ENCODE measurements at regions not wholly inside any gene's neighbourhood (a gene's known extent, or its start where the extent isn't known, plus 50 kb on each side); places are given as distances from the start of the nearest gene placed in this dataset.
"Not testable (repeated sequence)": the region's sequence is repeated elsewhere in the genome, so short reads cannot be mapped to it uniquely, and the experiment has no call there.

GRCh38 chr12:46983959-46984841, 95.2 kb upstream of the PCED1B start:
- no peak for DNase-seq

GRCh38 chr12:46985816-46986215, 93.6 kb upstream of the PCED1B start:
- no peak for DNase-seq

GRCh38 chr12:46988122-46988521, 91.3 kb upstream of the PCED1B start:
- DNase-seq, result not testable (repeated sequence)

GRCh38 chr12:46990211-46990610, 89.2 kb upstream of the PCED1B start:
- DNase-seq, result no peak

- DNase-seq, result not testable (repeated sequence)
Observed at GRCh38 chr12:46992051-46992450, 87.4 kb upstream of the PCED1B start.

- no peak for DNase-seq
Observed at GRCh38 chr12:46998811-46999368, 80.5 kb upstream of the PCED1B start.

- no peak for DNase-seq
Observed at GRCh38 chr12:47004634-47005033, 74.8 kb upstream of the PCED1B start.

GRCh38 chr12:47007048-47007447, 72.4 kb upstream of the PCED1B start:
- no peak for DNase-seq

- no peak for DNase-seq
Observed at GRCh38 chr12:47012552-47012951, 66.9 kb upstream of the PCED1B start.

GRCh38 chr12:47014474-47014873, 64.9 kb upstream of the PCED1B start:
- DNase-seq, result no peak

- no peak for DNase-seq
Observed at GRCh38 chr12:47015381-47015780, 64.0 kb upstream of the PCED1B start.

- DNase-seq, result no peak
Observed at GRCh38 chr12:47017041-47017713, 62.2 kb upstream of the PCED1B start.

- DNase-seq, result no peak
Observed at GRCh38 chr12:47017901-47018475, 61.4 kb upstream of the PCED1B start.

GRCh38 chr12:47020211-47020821, 59.1 kb upstream of the PCED1B start:
- no peak for DNase-seq

- DNase-seq, result peak; percentile 22
Observed at GRCh38 chr12:47021298-47021697, 58.1 kb upstream of the PCED1B start.

GRCh38 chr12:47022296-47022695, 57.1 kb upstream of the PCED1B start:
- DNase-seq, result no peak

GRCh38 chr12:47023311-47023710, 56.1 kb upstream of the PCED1B start:
- no peak for DNase-seq

GRCh38 chr12:47023953-47024352, 55.5 kb upstream of the PCED1B start:
- DNase-seq, result no peak

- DNase-seq, result no peak
Observed at GRCh38 chr12:47024463-47024862, 55.0 kb upstream of the PCED1B start.

GRCh38 chr12:47025349-47025748, 54.1 kb upstream of the PCED1B start:
- DNase-seq, result no peak

GRCh38 chr12:47025798-47026197, 53.6 kb upstream of the PCED1B start:
- no peak for DNase-seq

- no peak for DNase-seq
Observed at GRCh38 chr12:47026291-47026690, 53.1 kb upstream of the PCED1B start.

Measured in skin of body (tissue), 1 donor.